ENCODE measurements at regions not wholly inside any gene's neighbourhood (a gene's known extent, or its start where the extent isn't known, plus 50 kb on each side); places are given as distances from the start of the nearest gene placed in this dataset.

DNA sequence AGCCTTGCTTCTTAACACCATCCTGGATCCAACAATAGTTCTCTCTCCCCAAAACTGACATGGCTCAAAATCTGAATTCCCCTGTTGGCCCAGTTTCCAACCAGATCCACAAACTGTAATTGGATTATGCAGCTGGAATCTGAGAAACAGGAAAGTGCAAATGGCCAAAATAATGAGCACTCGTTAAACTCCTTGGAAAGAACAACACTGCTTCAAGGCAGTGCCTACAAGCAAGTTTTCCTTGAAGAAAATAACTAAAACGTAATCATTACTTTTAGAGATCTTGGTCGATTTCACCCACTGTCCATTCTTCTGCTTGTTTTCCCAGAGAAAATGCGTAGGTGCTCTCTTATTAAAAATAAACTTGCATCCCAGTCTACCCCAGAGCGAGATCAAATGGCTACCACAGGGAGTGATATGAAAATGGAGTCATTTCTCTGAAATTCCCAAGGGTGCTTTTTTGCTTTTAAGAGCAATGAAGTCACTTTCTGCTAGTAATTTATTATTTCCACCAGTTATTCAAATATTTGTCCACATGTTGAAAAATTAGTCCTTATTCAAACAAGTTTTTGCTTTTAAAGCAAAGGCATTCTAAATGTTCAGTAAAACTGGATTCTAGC is 264.2 kb downstream of the C1D start:
- Mint-ChIP-seq H3K4me1 (ENCODE audit: unreplicated experiment) (peaks cover 22% of the 10 kb centered on the region), H3K9me3 (no peaks in the 10 kb centered on the region), H3K4me3 (no peak overlapping the region), H3K36me3 (peaks cover 3% of the 10 kb centered on the region), H3K27me3 (no peaks in the 10 kb centered on the region), H3K27ac (no peak overlapping the region)
- TF ChIP-seq, protein P1, sequence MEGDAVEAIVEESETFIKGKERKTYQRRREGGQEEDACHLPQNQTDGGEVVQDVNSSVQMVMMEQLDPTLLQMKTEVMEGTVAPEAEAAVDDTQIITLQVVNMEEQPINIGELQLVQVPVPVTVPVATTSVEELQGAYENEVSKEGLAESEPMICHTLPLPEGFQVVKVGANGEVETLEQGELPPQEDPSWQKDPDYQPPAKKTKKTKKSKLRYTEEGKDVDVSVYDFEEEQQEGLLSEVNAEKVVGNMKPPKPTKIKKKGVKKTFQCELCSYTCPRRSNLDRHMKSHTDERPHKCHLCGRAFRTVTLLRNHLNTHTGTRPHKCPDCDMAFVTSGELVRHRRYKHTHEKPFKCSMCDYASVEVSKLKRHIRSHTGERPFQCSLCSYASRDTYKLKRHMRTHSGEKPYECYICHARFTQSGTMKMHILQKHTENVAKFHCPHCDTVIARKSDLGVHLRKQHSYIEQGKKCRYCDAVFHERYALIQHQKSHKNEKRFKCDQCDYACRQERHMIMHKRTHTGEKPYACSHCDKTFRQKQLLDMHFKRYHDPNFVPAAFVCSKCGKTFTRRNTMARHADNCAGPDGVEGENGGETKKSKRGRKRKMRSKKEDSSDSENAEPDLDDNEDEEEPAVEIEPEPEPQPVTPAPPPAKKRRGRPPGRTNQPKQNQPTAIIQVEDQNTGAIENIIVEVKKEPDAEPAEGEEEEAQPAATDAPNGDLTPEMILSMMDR (conservative IDR thresholded peaks at IDR 0.05): no peak
- no peak for DNase-seq (ENCODE audit: extremely low spot score, unreplicated experiment)

DNA sequence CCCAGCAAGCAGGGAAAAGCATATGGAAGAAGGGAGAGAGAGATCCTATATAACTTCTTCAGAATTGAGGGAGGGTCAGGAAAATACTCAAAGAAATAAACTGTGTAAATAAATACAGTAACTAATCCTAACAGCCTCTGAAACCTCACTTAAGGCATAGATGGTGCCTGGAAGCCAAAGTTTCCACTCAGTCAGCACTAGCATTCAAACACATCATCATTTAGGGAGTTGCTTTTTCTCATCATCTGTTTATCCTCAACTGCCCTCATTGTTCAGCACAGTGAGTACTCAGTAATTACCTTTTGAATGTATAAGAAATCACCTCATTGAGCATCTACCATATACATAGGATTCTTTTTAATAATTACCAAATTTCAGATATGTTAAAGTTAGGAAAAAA is 262.9 kb downstream of the C1D start:
- Mint-ChIP-seq H3K27me3 (no peaks in the 10 kb centered on the region), H3K9me3 (no peaks in the 10 kb centered on the region), H3K36me3 (peaks cover 3% of the 10 kb centered on the region), H3K4me3 (no peak overlapping the region), H3K27ac (no peak overlapping the region), H3K4me1 (ENCODE audit: unreplicated experiment) (peaks cover 22% of the 10 kb centered on the region)
- TF ChIP-seq, protein P1 (conservative IDR thresholded peaks at IDR 0.05): no peak
- DNase-seq (ENCODE audit: extremely low spot score, unreplicated experiment): no peak

DNA sequence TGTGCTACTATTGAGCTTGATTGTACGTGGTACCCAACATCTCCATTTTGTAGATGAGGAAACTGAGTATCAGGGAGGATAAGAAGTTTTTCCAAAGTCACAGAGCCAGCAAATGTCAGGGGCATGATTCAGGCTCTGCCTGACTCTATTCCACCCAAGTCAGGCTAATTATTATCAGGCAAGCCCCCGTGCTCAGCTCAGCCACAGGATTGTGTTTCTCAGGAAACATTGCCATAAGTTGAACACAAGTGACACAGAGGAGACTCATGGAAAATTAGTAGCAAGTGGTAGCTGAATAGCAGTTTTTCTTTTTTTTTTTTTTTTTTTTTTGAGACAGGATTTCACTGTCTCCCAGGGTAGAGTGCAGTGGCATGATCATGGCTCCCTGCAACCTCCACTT is 260.5 kb downstream of the C1D start:
- no peak overlapping the region for H3K4me3 Mint-ChIP-seq
- H3K27me3 Mint-ChIP-seq: no peaks in the 10 kb centered on the region
- H3K36me3 Mint-ChIP-seq: no peaks in the 10 kb centered on the region
- TF ChIP-seq, protein P1 (conservative IDR thresholded peaks at IDR 0.05): no peak
- no peak for DNase-seq (ENCODE audit: extremely low spot score, unreplicated experiment)
- H3K9me3 Mint-ChIP-seq: peaks cover 5% of the 10 kb centered on the region
- peaks cover 21% of the 10 kb centered on the region for H3K4me1 Mint-ChIP-seq (ENCODE audit: unreplicated experiment)
- H3K27ac Mint-ChIP-seq: no peak overlapping the region

DNA sequence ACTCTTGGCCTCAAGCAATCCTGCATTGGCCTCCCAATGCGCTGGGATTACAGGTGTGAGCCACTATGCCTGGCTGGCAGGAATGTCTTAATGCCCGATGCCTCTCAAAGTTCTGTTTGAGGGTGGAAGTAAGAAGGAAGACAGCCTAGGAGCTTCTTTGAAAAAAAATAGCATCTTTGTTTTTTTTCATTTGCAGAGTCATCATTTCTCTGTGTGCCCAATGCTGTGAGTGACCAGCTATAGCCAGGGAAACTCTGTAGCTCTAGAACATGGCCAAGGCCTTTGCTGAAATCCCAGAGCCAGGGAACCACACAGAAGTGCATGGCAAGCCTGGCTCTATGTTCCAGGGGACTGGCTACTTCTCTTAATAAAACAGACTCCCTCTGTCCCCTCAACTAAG is 260.0 kb downstream of the C1D start:
- Mint-ChIP-seq H3K36me3 (no peaks in the 10 kb centered on the region), H3K9me3 (peaks cover 5% of the 10 kb centered on the region), H3K4me1 (ENCODE audit: unreplicated experiment) (peaks cover 15% of the 10 kb centered on the region), H3K27me3 (no peaks in the 10 kb centered on the region), H3K4me3 (no peak overlapping the region), H3K27ac (no peak overlapping the region)
- TF ChIP-seq, protein P1 (conservative IDR thresholded peaks at IDR 0.05): no peak
- no peak for DNase-seq (ENCODE audit: extremely low spot score, unreplicated experiment)

DNA sequence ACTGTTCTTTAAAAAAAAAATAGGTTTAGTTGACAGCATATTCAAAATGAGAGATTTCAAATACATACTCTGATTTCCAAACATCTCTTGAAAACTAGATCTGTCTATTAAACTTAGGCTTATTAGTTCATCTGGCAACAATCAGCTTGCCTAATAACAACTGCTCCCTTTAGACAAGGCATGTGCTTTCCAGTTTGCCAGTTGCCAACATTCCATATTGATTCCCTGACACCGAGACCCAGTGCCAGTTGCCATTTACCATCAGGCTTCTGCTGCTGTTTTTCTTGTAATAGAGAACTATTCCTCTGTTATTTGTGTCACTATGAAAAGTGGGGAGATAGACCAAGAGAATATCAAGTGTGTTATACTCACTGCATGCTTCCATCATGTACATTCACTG is 256.0 kb downstream of the C1D start:
- H3K27ac Mint-ChIP-seq: no peak overlapping the region
- H3K36me3 Mint-ChIP-seq: no peaks in the 10 kb centered on the region
- peaks cover 12% of the 10 kb centered on the region for H3K9me3 Mint-ChIP-seq
- no peaks in the 10 kb centered on the region for H3K4me1 Mint-ChIP-seq (ENCODE audit: unreplicated experiment)
- TF ChIP-seq, protein P1 (conservative IDR thresholded peaks at IDR 0.05): no peak
- H3K4me3 Mint-ChIP-seq: no peak overlapping the region
- DNase-seq (ENCODE audit: extremely low spot score, unreplicated experiment): no peak
- no peaks in the 10 kb centered on the region for H3K27me3 Mint-ChIP-seq

DNA sequence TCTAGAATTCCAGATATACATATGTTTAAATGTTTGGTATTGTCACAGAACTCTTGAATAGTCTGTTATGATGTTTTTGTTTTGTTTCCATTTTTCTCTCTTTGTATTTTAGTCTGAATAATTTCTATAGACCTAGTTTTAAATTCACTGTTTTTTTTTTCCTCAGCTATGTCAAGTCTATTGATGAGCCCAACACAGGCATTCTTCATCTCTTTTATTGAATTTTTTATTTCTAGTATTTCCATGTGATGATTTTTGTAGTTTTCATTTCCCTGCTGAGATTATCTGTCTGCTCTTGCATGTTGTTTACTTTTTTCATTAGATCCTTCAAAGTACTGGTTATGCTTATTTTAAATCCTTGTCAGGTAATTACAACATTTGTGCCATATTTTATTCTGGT is 254.7 kb downstream of the C1D start:
- Mint-ChIP-seq H3K4me1 (ENCODE audit: unreplicated experiment) (no peaks in the 10 kb centered on the region), H3K4me3 (no peak overlapping the region)

More for the DNA sequence above, 254.7 kb downstream of the C1D start:
- H3K9me3 Mint-ChIP-seq: peaks cover 19% of the 10 kb centered on the region
- H3K27ac Mint-ChIP-seq: no peak overlapping the region
- H3K36me3 Mint-ChIP-seq: no peaks in the 10 kb centered on the region
- no peak for DNase-seq (ENCODE audit: extremely low spot score, unreplicated experiment)
- TF ChIP-seq, protein P1 (conservative IDR thresholded peaks at IDR 0.05): no peak
- no peaks in the 10 kb centered on the region for H3K27me3 Mint-ChIP-seq

Data from type B pancreatic cell (in vitro differentiated cells).